Esophagus squamous epithelium (tissue), 5 donors: ENCODE measurements at regions not wholly inside any gene's neighbourhood (a gene's known extent, or its start where the extent isn't known, plus 50 kb on each side); places are given as distances from the start of the nearest gene placed in this dataset.

Experiments
- DNase-seq: peaks from one replicate; lab custom pipeline; 2025; lab: John Stamatoyannopoulos, UW
- H3K27ac ChIP-seq, 4 donors: fragments of 200-600 bp; sonication (generic); one replicate each; pipeline ENCODE4 v1.5.1; 2016 to 2019; ENCODE audit warnings: mild to moderate bottlenecking in 1 of 4
- H3K27me3 ChIP-seq, 4 donors: fragments of 200-600 bp; sonication (generic); 1 replicate in 3 of 4; 2 replicates in 1 of 4; pipeline versions ENCODE4 v1.5.1 to v1.6.0; 2017 to 2021; ENCODE audit warnings: antibody characterized with exemption in 1 of 4
- H3K36me3 ChIP-seq, 3 donors: fragments of 200-600 bp; sonication (generic); one replicate each; pipeline ENCODE4 v1.5.1; 2016 to 2019
- H3K4me1 ChIP-seq, 3 donors: fragments of 200-600 bp; sonication (generic); one replicate each; pipeline ENCODE4 v1.5.1; 2017 to 2019
- H3K4me3 ChIP-seq, 4 donors: fragments of 200-600 bp; sonication (generic); 1 replicate in 3 of 4; 2 replicates in 1 of 4; pipeline ENCODE4 v1.5.1; 2016 to 2019; ENCODE audit warnings: mild to moderate bottlenecking in 2 of 4, moderate library complexity in 1 of 4
- H3K9me3 ChIP-seq, 3 donors: fragments of 200-600 bp; sonication (generic); one replicate each; pipeline ENCODE4 v1.5.1; 2016 to 2019
- CTCF ChIP-seq, 6 experiments: fragments of 450-650 bp in 4 of 6; fragments of 200-600 bp in 2 of 6; sonication (generic) in 2 of 6; IDR thresholded peaks; one replicate each; pipeline ENCODE4 v1.5.1; 2016 to 2019; ENCODE audit warnings: antibody characterized with exemption in 6 of 6, mild to moderate bottlenecking in 4 of 6, moderate library complexity in 4 of 6
- POLR2A ChIP-seq, 4 donors: fragments of 450-650 bp; IDR thresholded peaks; one replicate each; pipeline ENCODE4 v1.6.1; 2017; ENCODE audit warnings: antibody characterized with exemption in 4 of 4, mild to moderate bottlenecking in 4 of 4, moderate library complexity in 3 of 4
- WGBS, 2 donors: methylation state at CpG; one replicate each; pipeline ENCODE4 v1.1.5; 2018; 5-methylcytosine and 5-hydroxymethylcytosine counted together
- intact Hi-C: fragments of 100-400 bp; cut with DNase I; formaldehyde crosslinking; loops from one replicate; pipeline ENCODE4 v1.15.0; 2022
- donor health status: DM: yes; HTN: yes; CAD: no.

DNA sequence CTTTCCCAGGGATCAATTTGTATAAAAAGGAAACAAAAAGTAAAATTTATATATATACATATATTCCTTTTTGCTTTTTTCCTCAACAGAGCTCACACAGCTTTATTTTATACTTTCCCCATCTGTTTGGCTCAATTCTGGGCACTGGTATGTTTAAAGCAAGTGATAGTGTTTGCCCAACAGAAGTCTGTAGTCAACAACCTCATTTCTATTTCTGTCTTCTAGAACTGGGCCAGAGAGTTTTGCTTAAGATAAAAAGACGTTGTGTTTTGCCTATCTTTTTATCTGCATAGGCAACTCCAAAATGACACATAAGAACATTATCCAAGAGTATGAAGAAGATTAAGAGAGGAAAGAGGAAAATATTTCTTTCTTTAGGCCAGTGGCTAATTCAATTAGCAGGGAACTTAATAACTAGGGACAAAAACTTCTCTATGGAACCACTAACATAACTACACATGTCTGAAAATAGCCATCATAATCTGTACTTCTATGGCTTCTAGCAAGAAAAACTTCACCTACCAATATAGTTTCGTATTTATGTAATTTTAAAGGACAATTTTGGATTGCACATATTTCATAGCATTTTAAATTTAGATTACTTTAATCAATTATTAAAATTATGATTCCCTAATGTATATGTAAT lies 1300.5 kb downstream of the ARAP2 start:
- WGBS, 2 donors, result 51 to 64% methylated on average over 2 of the region's 2 CpGs
- TF ChIP-seq POLR2A (IDR thresholded peaks at IDR 0.05) (no peak), CTCF (IDR thresholded peaks at IDR 0.05) (no peak)

DNA sequence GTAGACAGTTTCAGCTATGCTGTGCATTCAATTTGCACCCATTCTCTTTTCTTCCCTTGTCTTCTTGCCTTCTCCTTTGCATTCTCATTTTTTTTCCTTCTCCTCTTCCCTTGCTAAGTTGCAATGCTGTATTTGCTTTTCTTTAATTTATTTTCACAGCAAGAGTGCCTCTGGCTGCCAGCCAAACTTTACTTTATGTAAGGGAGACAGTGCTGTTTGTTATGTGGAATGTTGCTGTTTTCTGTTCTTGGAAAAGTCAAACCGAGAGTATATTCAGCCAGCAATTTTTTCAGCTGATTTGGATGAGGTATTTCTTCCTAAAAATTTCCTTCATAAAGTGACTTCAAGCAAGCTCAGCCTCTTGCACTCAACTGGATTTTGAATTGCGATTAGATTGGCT lies 1293.4 kb downstream of the ARAP2 start:
- no peak overlapping the region for H3K27ac ChIP-seq
- no peaks in the 10 kb centered on the region for H3K4me1 ChIP-seq
- no peaks in the 10 kb centered on the region for H3K36me3 ChIP-seq
- WGBS, 2 donors, result 35 to 52% methylated on average over 2 of the region's 2 CpGs
- TF ChIP-seq POLR2A (IDR thresholded peaks at IDR 0.05), result no peak
- TF ChIP-seq CTCF (IDR thresholded peaks at IDR 0.05), result no peak
- intact Hi-C loops, result no loop called here
- H3K4me3 ChIP-seq, result no peak overlapping the region
- H3K9me3 ChIP-seq, result no peaks in the 10 kb centered on the region
- no peaks in the 10 kb centered on the region for H3K27me3 ChIP-seq
- DNase-seq, result no peak

More for the DNA sequence above, 1300.5 kb downstream of the ARAP2 start:
- Histone ChIP-seq H3K27me3 (no peaks in the 10 kb centered on the region), H3K4me1 (no peaks in the 10 kb centered on the region), H3K4me3 (no peak overlapping the region), H3K27ac (no peak overlapping the region), H3K9me3 (no peaks in the 10 kb centered on the region), H3K36me3 (no peaks in the 10 kb centered on the region)
- no peak for DNase-seq
- intact Hi-C loops, result no loop called here

GRCh38 chr4:34953145-34953799 lies 1291.0 kb downstream of the ARAP2 start:
- Histone ChIP-seq H3K27ac (no peak overlapping the region), H3K4me3 (no peak overlapping the region), H3K27me3 (no peaks in the 10 kb centered on the region), H3K4me1 (no peaks in the 10 kb centered on the region), H3K36me3 (no peaks in the 10 kb centered on the region), H3K9me3 (no peaks in the 10 kb centered on the region)
- intact Hi-C loops, result no loop called here
- DNase-seq, result no peak
- TF ChIP-seq POLR2A (IDR thresholded peaks at IDR 0.05), result no peak
- TF ChIP-seq CTCF (IDR thresholded peaks at IDR 0.05), result no peak
- 58 to 64% methylated on average over 6 to 9 of the region's 9 CpGs for WGBS, 2 donors

DNA sequence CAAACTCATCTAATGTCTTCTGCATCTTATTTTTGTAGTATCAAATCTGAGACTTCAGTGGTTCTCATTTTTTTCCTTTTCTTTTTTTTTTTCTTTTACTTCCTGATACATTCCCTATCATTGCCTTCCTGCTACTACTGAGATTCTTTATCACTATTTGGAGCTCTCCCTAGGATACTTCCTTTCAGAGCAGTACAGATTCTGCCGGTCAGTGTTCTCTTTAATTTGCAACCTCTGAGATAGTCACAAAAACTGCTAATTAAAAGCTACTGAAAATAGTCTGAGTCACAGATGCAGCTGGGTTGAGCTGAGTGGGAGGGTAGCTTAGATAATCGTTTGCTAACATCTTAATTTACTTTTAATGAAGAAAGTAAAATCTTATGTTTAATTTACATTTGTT lies 1279.7 kb downstream of the ARAP2 start:
- H3K9me3 ChIP-seq, result no peaks in the 10 kb centered on the region
- TF ChIP-seq CTCF (IDR thresholded peaks at IDR 0.05) (no peak), POLR2A (IDR thresholded peaks at IDR 0.05) (no peak)
- H3K36me3 ChIP-seq, result no peaks in the 10 kb centered on the region
- no peak overlapping the region for H3K4me3 ChIP-seq
- no peak overlapping the region for H3K27ac ChIP-seq
- no peak for DNase-seq
- 13 to 38% methylated on average over 2 of the region's 2 CpGs for WGBS, 2 donors
- intact Hi-C loops, result no loop called here
- H3K27me3 ChIP-seq, result no peaks in the 10 kb centered on the region
- no peaks in the 10 kb centered on the region for H3K4me1 ChIP-seq

- 40 to 54% methylated on average over 3 of the region's 3 CpGs for WGBS, 2 donors
- Histone ChIP-seq H3K4me1 (no peaks in the 10 kb centered on the region), H3K27me3 (no peaks in the 10 kb centered on the region), H3K4me3 (no peak overlapping the region), H3K36me3 (no peaks in the 10 kb centered on the region), H3K9me3 (no peaks in the 10 kb centered on the region), H3K27ac (no peak overlapping the region)
- DNase-seq, result no peak
- intact Hi-C loops, result no loop called here
- TF ChIP-seq CTCF (IDR thresholded peaks at IDR 0.05) (no peak), POLR2A (IDR thresholded peaks at IDR 0.05) (no peak)
Observed at GRCh38 chr4:34972189-34972588, 1272.1 kb downstream of the ARAP2 start.
